ENCODE measurements at regions not wholly inside any gene's neighbourhood (a gene's known extent, or its start where the extent isn't known, plus 50 kb on each side); places are given as distances from the start of the nearest gene placed in this dataset.

DNA sequence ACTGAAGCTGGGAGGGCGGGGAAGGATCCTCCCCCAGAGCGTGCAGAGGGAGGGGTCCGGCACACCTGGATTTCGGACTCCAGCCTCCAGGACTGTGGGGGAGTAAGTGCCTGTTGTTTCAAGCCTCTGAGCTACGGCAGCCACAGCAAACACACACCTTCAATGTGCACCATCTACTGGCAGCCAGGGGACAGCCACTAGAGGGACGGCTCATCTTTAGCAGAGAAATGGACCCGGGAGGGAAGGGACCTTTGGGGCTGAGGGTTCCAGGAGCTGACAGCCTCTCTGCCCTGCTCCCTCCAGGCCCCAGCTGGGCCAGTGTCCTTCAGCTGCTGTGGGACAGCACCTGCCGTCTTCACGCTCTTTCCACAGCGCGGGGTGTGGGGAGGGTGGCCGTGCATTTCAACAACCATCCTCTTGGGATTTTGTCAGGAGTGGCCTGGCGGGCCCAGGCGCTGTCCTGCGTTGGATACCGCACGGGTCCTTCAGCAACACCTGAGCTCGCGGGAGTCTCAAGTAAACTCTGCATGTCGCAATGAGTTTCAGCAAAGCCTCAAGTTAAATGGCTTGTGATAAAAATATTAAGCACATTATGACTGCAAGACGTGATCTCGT is 209.2 kb upstream of the C14orf180 start:
- peak; percentile 23 for DNase-seq (ENCODE audit: low spot score)

DNA sequence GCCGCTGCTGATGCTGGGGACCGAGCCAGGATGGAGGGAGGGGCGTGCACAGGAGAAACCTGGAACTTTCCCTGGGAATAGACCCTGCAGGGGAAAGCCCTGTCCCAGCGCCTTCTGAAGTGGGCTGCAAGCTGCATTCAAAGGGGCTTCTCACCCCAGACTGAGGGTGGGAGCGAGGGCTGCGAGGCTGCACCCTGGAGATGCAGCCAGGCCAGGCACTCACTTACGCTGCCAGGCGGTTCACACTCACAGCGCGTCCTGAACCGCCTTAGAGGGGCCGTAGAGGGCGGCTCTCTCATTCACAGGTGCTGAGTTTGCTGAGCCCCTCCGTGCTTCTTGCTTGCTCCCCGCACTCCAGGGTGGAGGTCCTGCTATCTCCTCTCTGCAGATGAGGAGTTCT is 208.5 kb upstream of the C14orf180 start:
- DNase-seq (ENCODE audit: low spot score) = no peak

DNA sequence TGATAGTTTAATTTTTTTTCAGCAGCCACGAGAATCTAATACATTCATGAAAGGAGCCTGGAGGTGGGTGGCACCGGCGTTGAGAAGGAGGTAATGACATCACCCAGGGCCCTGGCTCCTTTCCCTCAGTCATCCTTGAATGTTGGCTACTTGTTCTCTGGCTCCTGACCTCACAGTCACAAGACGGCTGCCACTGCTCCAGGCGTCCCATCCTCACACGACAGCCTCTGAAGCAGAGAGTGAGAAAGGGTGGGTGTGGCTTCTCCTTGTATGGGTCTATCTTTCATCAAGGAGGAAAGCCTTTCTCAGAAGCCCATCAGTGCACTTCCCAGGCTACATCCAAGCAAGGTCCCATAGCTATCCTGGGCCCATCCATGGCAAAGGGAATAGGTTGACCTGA is 207.6 kb upstream of the C14orf180 start:
- no peak for DNase-seq (ENCODE audit: low spot score)

DNA sequence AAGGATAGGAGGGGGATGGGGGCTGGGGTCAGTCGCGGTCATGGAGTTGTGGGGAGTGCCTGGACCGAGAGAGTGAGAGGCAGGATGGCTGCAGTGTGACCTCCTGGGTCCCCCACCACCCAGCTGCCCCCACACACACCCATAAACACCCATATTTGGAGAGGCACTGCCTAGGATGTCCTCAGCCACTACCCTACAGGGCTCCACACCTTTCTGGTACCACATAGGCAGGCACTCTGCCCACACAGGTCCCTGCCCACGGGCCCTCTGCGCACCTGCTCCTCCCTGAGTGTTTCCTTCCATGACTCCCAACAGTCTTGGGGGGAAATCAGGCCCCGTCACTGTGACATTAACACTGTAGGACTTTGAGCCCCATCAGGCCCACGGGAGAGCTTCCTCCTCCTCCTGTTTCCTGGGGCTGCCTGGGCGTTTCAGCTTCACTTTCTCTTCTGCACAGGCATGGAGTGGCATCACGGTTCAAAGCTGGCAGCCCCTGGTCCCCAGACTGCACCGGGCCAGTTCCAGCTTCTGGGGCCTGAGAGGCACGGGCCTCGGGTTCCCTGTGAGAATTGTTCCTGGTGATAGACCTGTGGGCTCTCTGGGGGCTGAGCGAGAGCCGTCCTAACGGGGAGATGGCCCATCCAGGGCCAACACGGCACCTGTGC is 207.0 kb upstream of the C14orf180 start:
- DNase-seq (ENCODE audit: low spot score) = no peak

DNA sequence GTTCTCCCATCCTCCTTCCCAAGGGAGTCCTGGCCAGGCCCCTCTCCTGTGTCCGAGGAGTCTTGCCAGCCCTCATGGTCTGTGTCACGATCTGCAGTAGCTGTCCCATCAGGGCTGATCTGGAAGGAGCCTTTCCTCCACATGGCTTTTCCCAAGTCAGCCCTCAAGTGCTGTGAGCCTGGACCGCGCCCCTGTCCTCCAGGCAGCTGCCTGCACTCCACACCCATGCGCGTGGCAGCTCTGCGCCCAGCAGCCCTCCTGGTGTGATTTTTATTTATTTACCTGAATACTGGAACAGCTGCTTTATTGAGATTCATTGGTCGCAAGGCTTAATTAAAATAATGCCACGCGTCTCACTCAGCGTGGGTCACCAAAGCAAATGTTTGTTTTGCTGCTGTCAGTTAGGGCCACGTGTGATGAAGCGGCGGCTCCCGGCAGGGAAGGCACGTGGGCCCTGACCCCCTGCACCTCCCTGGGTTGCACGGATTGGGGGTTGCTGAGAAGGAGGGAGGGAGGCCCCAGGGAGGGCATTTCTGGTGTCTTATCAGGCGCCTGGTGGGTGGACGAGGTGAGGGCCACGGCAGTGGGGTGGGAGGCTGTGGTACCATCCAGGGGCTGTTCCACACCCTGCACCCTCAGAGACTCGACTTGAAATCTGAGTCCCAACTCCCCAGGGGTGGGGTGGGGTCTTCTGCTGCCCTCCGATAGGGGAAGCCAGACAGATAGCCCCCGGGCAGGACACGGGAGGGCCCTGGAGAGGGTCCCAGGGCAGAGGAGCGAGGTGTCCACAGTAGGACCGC is 206.3 kb upstream of the C14orf180 start:
- DNase-seq (ENCODE audit: low spot score) = no peak

DNA sequence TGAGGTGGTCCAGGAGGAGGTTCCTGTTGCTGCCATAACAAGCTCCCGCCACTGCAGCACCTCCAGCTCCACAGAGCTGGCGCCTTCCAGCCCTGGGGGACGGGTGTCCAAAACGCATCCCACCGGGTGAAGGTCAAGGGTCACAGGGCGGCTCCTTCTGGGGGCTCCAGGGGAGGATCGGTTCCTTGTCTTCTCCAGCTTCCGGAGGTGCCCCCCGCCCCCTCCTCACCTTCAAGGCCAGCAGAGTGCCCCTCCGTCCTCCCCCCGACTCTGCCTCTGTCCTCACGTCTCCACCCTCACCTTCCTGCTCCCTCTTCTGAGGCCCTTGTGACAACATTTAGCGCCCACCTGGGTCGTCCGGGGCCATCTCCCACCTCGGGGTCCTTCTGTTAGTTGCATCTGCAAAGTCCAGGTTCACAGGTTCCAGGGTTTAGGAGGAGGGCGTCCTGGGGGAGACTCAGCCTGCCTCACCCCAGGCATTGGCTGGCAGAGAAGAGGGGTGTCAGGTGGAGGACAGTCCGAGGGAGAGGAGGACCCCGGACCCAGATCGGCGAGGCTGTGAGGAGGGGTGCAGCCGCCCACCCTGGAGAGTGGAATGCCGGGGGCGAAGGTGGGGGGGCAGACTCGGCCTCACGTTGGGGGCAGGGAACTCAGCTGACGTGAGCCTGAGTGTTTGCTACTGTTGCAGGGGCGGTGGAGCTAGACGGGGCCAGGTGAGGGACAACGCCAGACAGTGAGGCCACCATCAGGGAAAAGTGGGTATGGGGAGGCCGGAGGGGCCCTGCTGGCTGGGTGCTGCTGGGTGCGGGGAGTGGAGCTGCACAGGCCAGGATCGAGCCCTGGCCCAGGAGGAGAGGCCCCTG is 205.5 kb upstream of the C14orf180 start:
- no peak for DNase-seq (ENCODE audit: low spot score)

DNA sequence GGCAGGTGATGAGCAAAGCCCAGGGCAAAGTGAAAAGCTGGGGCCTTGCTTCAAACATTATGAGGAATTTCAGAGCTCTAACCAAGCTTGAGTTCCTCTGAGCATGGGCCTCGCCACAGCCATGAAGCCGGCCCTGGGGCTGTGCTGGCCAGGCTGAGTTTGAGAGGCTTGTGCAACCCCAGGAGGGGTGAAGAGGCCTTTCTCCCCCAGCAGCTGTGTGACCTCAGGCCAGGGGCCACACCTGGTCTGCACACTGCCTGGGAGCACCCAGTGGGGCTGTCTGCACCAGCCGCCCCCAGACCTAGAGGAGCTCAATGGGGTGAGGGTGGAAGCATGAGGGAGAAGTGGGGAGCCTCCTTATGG is 204.9 kb upstream of the C14orf180 start:
- no peak for DNase-seq (ENCODE audit: low spot score)

DNA sequence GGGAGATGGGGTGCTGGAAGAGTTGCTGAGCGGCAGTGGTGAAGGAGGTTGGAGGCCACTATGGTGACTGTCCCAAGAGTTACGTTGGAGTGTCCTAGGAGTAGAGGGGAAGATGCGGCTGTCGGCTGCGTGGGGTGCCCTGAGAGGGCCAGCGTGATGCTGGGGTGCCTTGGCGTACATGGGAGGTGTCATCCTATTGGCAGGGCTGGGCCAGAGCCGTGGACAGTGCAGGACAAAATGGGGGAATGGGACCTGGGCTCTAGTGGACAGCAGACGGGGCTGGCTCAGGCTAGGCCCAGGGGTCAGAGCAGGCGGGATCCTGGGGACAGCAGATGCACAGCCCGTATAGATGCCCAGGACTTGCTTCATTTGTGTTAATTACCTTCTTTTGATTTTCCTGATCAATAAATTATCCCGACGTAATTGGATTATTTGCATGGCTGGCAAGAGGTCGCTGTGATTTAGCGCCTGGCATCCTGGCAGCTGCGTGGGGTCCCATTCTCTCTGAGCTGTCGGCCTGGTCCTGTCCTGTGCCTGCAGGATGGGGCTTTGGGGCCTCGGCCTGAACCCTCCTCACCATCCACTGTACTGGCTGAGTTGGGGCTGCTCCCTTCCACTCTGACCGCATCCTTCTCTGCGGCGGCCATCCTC is 203.9 kb upstream of the C14orf180 start:
- DNase-seq (ENCODE audit: low spot score) = no peak

DNA sequence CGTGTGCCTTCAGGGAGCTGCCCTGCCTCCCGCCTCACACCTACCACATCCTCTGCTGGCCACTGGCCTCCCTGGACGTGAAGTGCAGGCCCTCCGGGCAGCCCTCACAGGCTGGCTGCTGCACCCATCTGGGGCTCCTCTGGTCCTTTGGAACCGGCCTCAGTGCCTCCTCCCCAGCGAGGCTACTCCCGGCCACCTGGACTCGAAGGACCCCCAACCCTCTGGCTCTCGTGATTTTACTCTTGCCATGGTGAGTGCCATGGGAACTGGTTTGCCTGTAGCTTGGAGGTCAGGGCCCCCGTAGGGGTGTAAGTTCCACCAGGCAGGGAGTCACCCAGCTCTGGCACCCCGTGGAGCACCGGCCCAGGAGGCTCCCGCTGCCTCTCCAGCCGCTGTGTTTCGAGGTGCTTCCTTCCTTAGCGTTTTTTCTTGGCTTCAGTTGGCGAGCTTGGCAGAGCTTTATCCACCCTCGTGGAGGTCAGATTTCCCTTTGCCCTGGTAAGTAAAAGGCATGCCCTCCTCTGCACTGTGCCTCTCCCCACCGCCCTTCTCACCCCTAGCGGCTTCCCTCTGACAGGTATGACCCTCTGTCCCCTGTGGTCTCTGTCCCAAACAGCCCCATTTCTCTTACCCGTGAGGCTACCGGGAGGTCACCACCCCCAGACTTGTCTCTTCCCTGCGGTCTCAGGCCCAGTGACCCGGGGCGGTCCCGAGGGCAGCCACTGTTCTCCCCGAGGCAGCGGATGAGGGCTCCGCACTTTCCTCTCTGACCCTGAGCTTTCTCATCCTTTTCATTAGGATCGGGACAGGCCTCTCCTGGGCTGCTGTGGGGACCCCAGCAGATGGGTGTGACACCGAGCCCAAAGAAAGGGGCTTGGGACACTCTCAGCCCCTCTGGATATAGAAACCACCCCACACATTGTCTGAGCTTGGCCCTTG is 203.1 kb upstream of the C14orf180 start:
- DNase-seq (ENCODE audit: low spot score) = no peak

DNA sequence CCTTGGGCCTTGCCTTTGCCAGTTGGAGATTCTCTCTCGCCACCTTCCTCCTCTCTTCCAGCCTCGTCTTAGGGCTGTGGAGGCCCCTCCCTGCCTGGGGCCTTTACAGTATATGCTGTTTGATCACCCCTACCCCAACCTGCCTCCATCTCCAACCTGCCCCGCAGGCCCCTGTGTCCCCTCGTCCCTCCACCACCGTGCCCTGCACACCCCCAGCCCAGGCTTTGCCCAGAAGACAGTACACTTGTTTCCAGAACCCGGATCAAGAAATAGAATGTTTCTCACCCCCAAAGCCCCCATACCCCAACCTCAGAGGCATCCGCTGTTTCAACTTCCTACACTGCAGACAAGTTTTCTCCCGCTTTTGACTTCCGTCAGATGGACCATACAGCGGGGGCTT is 202.3 kb upstream of the C14orf180 start:
- no peak for DNase-seq (ENCODE audit: low spot score)

DNA sequence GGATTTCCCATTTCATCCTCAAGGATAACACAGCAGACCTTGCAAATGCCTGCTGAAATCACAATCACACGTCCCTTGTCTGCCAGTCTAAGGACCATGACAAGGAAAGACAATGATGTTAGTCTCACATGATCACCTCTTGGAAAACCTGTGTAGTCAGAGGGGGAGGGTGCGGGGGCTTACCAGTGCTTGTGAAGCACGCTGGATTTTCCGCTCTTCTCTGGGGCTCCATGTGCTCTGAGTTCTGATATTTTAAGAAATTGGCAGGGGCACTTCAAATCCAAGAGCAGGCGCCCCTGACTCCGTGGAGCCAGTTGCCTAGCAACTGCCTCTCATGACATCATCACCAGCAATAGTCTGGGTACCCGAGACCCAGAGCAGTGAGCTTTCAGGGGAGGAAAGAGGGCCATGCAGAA is 200.9 kb upstream of the C14orf180 start:
- DNase-seq (ENCODE audit: low spot score) = no peak

DNA sequence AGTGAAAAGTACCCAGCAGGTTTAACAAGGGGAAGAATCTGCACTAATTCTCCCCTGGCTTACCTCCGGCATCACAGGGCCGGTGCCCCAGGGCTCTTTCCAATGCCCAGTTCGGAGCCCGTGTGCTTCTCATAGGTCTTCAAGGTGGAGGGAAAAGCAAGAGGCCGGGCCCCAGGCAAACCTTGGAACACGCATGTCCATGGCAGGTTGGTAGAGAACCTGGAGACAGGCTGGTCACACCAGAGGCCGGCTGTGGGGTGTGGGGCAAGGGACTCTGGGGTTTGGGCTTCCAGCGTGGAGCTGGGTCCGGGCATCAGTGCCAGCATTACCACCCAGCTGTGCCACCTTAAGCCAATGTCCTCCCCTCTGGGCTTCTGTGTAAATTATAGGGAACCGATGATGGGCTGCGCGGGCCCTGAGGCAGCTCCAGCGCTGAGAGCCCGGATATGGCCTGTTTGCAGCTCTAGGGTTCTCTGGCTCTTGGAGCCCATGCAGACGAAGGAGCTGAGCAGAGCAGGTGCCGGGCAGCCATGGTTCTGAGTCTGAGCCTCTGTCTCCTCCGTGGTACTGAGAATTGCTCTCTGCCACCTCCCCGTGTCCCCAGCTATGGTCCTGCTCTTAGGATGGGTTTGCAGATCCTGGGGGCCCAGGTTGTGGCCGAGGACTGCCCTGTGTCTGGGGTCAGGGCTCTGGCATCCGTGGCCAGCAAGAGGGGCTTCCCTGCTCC is 197.0 kb upstream of the C14orf180 start:
- no peak for DNase-seq (ENCODE audit: low spot score)

DNA sequence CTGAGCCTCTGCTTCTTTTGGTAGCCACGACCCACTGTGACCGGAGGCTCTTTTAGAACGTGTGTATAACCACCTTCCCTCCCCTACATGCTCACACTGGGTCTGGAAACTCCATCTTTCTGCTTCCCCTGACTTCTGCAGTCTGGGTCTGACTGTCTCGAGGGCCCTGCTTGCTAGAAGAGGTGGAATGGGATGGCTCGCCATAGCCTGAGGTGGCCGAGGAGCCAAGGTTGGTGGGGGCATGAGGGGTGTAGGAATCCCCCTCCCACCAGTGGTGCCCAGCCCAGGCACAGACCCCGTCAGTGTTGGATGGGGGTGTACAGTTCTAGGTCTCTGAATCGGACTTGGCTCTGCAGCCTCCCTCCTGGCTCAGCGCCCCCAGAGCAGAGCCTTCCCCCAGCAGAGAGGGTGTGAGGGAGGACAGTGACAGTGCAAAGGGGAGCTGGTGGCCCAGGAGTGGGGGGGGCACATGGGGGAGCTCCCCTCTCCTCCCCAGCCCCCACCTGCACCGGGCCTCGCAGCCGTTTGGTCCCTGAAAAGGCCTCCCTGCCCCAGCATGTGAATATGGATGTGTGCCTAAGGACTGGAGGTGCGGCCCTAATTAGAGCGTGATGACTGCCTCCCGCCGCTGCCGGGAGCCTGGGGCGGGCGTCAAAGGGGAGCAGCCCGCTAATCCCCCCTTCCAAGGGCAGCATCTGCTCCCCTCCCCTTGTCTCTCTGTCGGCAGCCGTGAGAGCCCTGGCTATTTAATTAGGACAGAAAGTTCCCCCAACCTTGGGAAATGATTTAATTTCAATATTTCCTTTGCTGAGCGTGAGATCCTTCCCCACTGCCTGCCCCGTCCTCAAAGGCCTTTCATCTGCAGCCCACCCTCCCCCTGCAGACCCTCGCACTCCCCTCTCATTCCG is 196.2 kb upstream of the C14orf180 start:
- DNase-seq (ENCODE audit: low spot score) = no peak

DNA sequence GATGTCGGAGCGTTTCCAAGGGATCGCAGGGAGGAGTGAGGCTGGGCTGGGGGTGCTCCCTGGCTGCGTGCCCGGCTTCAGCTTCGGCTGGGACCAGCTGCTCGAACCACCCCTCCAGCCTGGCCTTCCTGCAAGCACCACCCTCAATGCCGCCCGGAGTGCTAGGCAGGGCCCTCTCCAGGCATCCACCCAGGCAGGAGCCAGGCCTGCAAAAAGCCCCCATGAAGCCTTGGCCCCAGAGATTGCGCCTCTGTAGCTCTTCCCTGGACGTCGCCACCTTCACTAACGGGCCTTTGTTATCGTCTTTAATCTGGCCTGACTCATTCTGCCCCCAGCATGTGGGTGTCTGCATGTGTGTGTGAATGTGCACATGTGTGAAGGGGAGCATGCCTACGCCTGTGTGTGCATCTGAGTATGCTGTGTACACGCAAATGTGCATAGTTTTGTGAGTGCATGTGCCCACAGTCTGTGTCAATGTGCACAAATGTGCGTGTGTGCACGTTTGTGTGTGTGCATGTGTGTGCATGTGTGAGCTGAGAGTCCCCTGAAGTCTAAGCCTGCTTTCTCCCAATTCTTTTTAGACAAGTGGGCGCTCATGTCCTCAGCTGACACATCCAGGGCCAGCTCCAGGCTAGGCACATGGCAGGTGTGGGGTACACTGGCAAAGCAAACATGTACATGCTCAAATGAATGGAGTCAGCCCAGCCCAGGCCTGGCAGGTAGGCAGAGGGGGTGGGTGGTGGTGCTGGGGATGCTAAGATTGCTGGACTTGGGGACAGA is 195.4 kb upstream of the C14orf180 start:
- DNase-seq (ENCODE audit: low spot score) = no peak

DNA sequence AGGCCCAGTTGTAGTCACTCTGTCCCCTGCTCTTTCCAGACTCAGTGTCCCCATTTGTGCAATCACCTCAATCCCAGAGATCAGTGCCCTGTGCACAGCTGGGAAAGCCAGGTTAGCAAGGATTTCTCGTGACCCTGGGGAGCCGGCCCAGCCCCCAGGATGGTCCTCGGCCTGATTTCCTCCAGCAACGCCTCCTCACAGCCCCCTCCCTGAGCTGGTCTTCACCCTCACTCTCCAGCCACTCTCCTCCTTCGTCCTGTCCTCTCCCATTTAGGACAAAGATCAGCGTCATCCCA is 194.8 kb upstream of the C14orf180 start:
- DNase-seq (ENCODE audit: low spot score) = no peak

DNA sequence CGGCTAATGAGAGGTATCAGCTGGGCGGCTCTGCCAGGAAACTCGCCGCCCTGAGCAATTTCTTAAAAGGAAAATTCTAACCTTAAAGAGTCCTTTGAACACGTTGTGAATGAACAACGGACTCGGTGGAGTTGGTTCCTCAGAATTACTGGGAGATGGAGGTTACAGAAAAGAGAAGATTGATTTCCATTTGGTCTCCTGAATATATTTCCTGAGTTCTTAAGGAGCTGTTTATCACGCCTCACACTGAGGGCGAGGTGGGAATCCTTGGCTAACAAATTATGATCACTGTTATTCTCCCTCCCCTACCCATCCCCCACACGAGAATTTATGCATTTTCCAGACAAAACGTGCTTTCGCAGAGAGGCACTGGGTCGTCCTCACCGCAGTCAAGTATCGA is 194.5 kb upstream of the C14orf180 start:
- DNase-seq (ENCODE audit: low spot score) = no peak

DNA sequence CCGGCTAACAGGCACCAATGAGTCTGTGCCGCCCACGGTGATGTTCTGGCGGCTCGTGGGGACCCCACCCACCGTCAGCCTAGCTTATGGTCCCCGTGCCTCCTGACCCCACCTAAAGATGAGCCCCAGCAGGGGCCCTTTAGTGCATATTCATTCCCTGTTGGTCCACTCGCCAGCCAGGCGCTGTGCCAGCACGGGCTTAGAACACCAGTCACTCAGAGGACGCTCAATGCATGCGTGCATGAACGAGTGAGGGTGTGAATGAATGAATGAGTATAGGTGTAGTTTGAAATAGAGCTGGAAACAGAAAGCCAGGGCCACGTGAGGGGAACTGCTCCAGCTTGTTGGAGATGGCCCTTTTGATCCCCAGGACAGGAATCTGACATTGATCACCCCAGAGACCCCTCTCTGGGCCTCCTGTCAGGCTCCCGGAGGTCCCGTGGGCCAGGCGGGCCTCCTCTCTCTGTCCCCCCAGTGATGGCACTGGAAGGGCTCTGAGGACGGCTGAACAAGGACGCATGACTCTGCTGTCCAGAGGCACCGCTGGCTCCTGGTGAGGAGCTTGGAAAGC is 193.9 kb upstream of the C14orf180 start:
- no peak for DNase-seq (ENCODE audit: low spot score)

Data from HT-29 (cell line).